Nucleus accumbens (tissue), 56 donors: ENCODE measurements at regions not wholly inside any gene's neighbourhood (a gene's known extent, or its start where the extent isn't known, plus 50 kb on each side); places are given as distances from the start of the nearest gene placed in this dataset.

Experiments
- DNase-seq, 56 donors: peaks; one replicate each; lab custom pipeline; 2025; lab: John Stamatoyannopoulos, UW

- no peak for DNase-seq
Measured at GRCh38 chr6:125693480-125693879, 56.0 kb upstream of the HEY2 start.

DNA sequence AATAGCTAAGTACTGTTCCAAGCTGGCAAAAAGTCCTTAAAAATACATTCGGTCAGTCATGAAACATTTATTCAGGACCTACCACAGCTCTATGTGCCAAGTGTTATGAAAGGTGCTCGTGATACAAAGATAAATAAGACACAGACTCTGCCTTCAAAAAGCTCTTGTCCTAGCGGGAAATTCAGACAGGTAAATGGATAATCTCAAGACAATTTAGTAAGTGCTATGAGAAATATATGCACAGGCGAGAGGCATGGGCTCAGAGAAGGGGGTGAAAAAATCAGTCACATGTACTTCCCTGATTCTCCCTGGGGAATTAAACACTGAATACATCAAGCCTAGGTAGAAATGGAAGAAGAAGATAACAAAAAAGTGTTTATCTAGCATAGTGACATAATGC, 49.8 kb upstream of the HEY2 start:
- DNase-seq: no peak
